ENCODE measurements at regions not wholly inside any gene's neighbourhood (a gene's known extent, or its start where the extent isn't known, plus 50 kb on each side); places are given as distances from the start of the nearest gene placed in this dataset.

GRCh38 chr13:88648598-88649373 lies 977.6 kb downstream of the SLITRK5 start:
- TF ChIP-seq POLR2AphosphoS5 (IDR thresholded peaks at IDR 0.05; ENCODE audit: borderline replicate concordance, low read depth, low read length) (no peak), EZH2 (IDR thresholded peaks at IDR 0.05) (no peak)
